Fibroblast of skin of abdomen (primary cell): ENCODE measurements at regions not wholly inside any gene's neighbourhood (a gene's known extent, or its start where the extent isn't known, plus 50 kb on each side); places are given as distances from the start of the nearest gene placed in this dataset.

ENCODE experiments used
- DNase-seq: peaks from one replicate; pipeline ENCODE4 v3.0.0-alpha.2; 2013

GRCh38 chr9:91160599-91161464, 200.9 kb downstream of the AUH start:
- DNase-seq, result no peak

- DNase-seq, result no peak
These were observed 200.0 kb downstream of the AUH start for GRCh38 chr9:91161465-91162300.

DNA sequence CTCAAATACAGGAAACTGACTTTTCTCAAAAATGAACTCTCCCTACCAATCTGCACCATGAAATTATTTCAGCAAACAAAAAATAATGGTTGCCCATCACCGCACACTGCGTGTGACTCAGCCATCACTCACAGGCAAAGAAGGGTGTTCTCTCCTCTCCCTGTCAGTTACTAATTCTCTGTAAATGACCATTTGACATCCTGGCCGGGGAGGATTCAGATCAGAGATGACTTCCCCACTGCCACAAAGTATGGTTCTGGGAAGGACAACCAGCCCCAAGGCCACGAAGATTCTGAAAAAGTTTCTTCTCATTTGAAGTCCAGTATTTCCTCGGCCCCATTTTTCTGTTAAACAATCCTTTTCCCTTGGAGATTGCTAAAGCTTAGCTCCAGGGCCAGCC, 199.4 kb downstream of the AUH start:
- DNase-seq, result peak; percentile 57

DNA sequence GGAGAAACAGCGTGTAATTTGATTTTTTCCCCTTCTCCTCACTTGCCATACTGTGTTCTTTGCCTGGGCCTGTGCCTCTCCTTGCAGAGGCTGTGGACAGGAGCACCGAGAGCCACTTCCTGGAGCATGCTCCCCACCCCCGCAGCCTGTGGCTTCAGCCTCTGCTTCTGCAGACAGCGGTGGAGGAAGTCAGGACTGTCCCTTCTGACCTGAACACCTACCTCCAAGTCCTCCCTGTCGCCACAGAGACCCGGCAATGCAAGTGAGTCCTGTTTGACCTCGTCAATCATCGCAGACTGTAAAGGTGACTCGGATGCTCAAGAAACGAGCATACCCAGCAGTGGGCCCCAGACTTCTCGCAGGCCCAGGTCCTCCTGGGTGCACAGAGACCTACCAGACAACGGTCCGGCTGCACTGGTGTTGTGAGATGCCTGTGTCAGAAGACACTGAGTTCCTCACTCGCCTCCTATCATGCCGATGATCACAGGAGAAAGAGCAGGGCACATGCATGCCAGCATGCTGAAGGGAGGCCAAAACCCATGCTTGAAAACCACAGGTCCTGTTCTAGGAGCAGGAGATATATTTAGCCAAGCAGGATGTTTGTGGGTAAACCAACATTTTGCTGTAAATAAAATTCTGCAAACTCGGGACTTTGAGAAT, 198.8 kb downstream of the AUH start:
- DNase-seq, result no peak

DNA sequence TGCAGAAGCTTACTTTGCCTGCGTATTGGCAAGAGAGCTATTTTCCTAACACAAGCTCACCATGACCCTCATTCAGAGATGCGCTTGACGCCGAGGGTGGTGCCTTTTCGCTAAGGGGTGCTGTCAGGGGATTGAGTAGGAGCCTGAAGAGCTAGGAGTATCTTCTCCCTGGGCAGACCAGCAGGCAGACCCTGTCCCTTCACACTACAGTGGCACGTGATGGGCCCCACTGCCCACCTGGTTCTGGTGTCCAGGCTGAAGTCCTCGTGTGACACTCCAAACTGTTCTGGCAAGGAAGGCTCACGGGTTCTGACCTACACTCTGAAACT, 198.3 kb downstream of the AUH start:
- DNase-seq, result no peak

- no peak for DNase-seq
These were observed 197.8 kb downstream of the AUH start for GRCh38 chr9:91163773-91164471.
